Right lobe of liver (tissue), 6 donors: ENCODE measurements at regions not wholly inside any gene's neighbourhood (a gene's known extent, or its start where the extent isn't known, plus 50 kb on each side); places are given as distances from the start of the nearest gene placed in this dataset.

ENCODE experiments used
- ATAC-seq, 4 donors: fragments of 200-7000 bp; cut with Tn5 transposase; one replicate each; pipeline ENCODE4 v1.9.1; 2020; ENCODE audit warnings: mild to moderate bottlenecking in 4 of 4, moderate library complexity in 4 of 4
- DNase-seq, 3 donors: peaks; one replicate each; pipeline ENCODE4 v3.0.0-alpha.2; 2020
- H3K27ac ChIP-seq, 3 donors: fragments of 200-600 bp; one replicate each; pipeline ENCODE4 v1.8.0; 2022
- H3K27me3 ChIP-seq, 2 donors: fragments of 200-600 bp; one replicate each; pipeline ENCODE4 v1.8.0; 2022
- H3K36me3 ChIP-seq, 4 donors: fragments of 200-600 bp; sonication (generic) in 1 of 4; one replicate each; pipeline versions ENCODE4 v1.5.1 to v1.8.0; 2017 to 2022; ENCODE audit warnings: control low read depth in 1 of 4
- H3K4me1 ChIP-seq, 4 donors: fragments of 200-600 bp; sonication (generic) in 1 of 4; one replicate each; pipeline versions ENCODE4 v1.5.1 to v1.8.0; 2017 to 2022; ENCODE audit warnings: control low read depth in 1 of 4
- H3K4me3 ChIP-seq, 3 donors: fragments of 200-600 bp; one replicate each; pipeline ENCODE4 v1.8.0; 2022
- H3K9me3 ChIP-seq, 4 donors: fragments of 200-600 bp; sonication (generic) in 1 of 4; one replicate each; pipeline versions ENCODE4 v1.5.1 to v1.8.0; 2017 to 2022; ENCODE audit warnings: control low read depth in 1 of 4
- CTCF ChIP-seq, 4 donors: fragments of 200-600 bp in 3 of 4; fragments of 450-650 bp in 1 of 4; IDR thresholded peaks; one replicate each; pipeline versions ENCODE4 v1.5.1 to v1.8.0; 2016 to 2022; ENCODE audit warnings: antibody characterized with exemption in 4 of 4, mild to moderate bottlenecking in 2 of 4
- POLR2A ChIP-seq: fragments of 450-650 bp; IDR thresholded peaks from one replicate; pipeline ENCODE4 v1.6.1; 2017; ENCODE audit warnings: antibody characterized with exemption, mild to moderate bottlenecking
- WGBS: methylation state at CpG from one replicate; pipeline ENCODE4 v1.1.6; 2018; ENCODE audit warnings: low coverage, low lambda C conversion rate; ENCODE audit not compliant: insufficient coverage; ENCODE audit errors: missing lambda C conversion rate; 5-methylcytosine and 5-hydroxymethylcytosine counted together
- intact Hi-C, 2 donors: fragments of 100-400 bp; cut with DNase I; formaldehyde crosslinking; loops; one replicate each; pipeline versions ENCODE4 v1.11.2 to v1.14.1; 2022
- donor health status: DM: no; HTN: yes; CAD: no.
- donor health status: DM: no; HTN: no; CAD: no.
- donor health status: DM: no; HTN: no; CAD: no.
- donor health status: DM: no; HTN: yes; CAD: no.
- donor health status: DM: no; HTN: yes; CAD: no.

- H3K9me3 ChIP-seq, result no peaks in the 10 kb centered on the region
- H3K36me3 ChIP-seq, result no peaks in the 10 kb centered on the region
- H3K27me3 ChIP-seq, result no peaks in the 10 kb centered on the region
- TF ChIP-seq POLR2A, result no peak
- no peak for TF ChIP-seq CTCF (IDR thresholded peaks at IDR 0.05)
- no peaks in the 10 kb centered on the region for H3K4me1 ChIP-seq
- DNase-seq (no peak), ATAC-seq (no peak)
- no peak overlapping the region for H3K27ac ChIP-seq
- intact Hi-C loops, result no loop called here
- no peak overlapping the region for H3K4me3 ChIP-seq
Observed at GRCh38 chr5:143705381-143705780, 106.6 kb upstream of the HMHB1 start.

GRCh38 chr5:143703659-143704058, 108.3 kb upstream of the HMHB1 start:
- ATAC-seq (no peak), DNase-seq (no peak)
- Histone ChIP-seq H3K4me3 (no peak overlapping the region), H3K4me1 (no peaks in the 10 kb centered on the region), H3K27me3 (no peaks in the 10 kb centered on the region), H3K9me3 (no peaks in the 10 kb centered on the region), H3K36me3 (no peaks in the 10 kb centered on the region), H3K27ac (no peak overlapping the region)
- WGBS, result 73% methylated on average over 4 of the region's 5 CpGs
- TF ChIP-seq CTCF (IDR thresholded peaks at IDR 0.05) (no peak), POLR2A (no peak)
- intact Hi-C loops, result no loop called here

GRCh38 chr5:143701493-143701892, 110.5 kb upstream of the HMHB1 start:
- TF ChIP-seq POLR2A (no peak), CTCF (IDR thresholded peaks at IDR 0.05) (no peak)
- DNase-seq (no peak), ATAC-seq (no peak)
- no peaks in the 10 kb centered on the region for H3K4me1 ChIP-seq
- WGBS, result 57% methylated on average over 1 of the region's 1 CpG
- H3K27me3 ChIP-seq, result no peaks in the 10 kb centered on the region
- H3K36me3 ChIP-seq, result no peaks in the 10 kb centered on the region
- no peak overlapping the region for H3K4me3 ChIP-seq
- intact Hi-C loops, result no loop called here
- no peak overlapping the region for H3K27ac ChIP-seq
- no peaks in the 10 kb centered on the region for H3K9me3 ChIP-seq

- Histone ChIP-seq H3K4me1 (no peaks in the 10 kb centered on the region), H3K36me3 (no peaks in the 10 kb centered on the region), H3K27ac (no peak overlapping the region), H3K9me3 (no peaks in the 10 kb centered on the region), H3K27me3 (no peaks in the 10 kb centered on the region), H3K4me3 (no peak overlapping the region)
- WGBS, result 67% methylated on average over 1 of the region's 2 CpGs
- ATAC-seq (no peak), DNase-seq (no peak)
- TF ChIP-seq CTCF (IDR thresholded peaks at IDR 0.05) (no peak), POLR2A (no peak)
- intact Hi-C loops, result no loop called here
Observed at GRCh38 chr5:143700994-143701393, 111.0 kb upstream of the HMHB1 start.

- no peak for ATAC-seq
- intact Hi-C loops, result no loop called here
Observed at GRCh38 chr5:143699121-143699520, 112.8 kb upstream of the HMHB1 start.

More at GRCh38 chr5:143699121-143699520, 112.8 kb upstream of the HMHB1 start:
- Histone ChIP-seq H3K27me3 (no peaks in the 10 kb centered on the region), H3K4me1 (no peaks in the 10 kb centered on the region), H3K9me3 (no peaks in the 10 kb centered on the region), H3K27ac (no peak overlapping the region), H3K4me3 (no peak overlapping the region), H3K36me3 (no peaks in the 10 kb centered on the region)
- TF ChIP-seq POLR2A, result no peak
- TF ChIP-seq CTCF (IDR thresholded peaks at IDR 0.05), result no peak
- 73% methylated on average over 1 of the region's 1 CpG for WGBS
- no peak for DNase-seq
